Kidney epithelial cell (primary cell): ENCODE measurements at regions not wholly inside any gene's neighbourhood (a gene's known extent, or its start where the extent isn't known, plus 50 kb on each side); places are given as distances from the start of the nearest gene placed in this dataset.

Source experiments
- DNase-seq: peaks from one replicate; pipeline ENCODE4 v3.0.0-alpha.2; 2010; ENCODE audit warnings: low read depth
- H3K27me3 ChIP-seq: 2 replicates; pipeline ENCODE4 v1.6.0; 2011; ENCODE audit warnings: low read length; ENCODE audit not compliant: control insufficient read depth, insufficient read depth
- H3K36me3 ChIP-seq: 2 replicates; pipeline ENCODE4 v1.5.1; 2011; ENCODE audit warnings: low read length; ENCODE audit not compliant: control insufficient read depth, insufficient read depth
- H3K4me3 ChIP-seq: 2 replicates; pipeline ENCODE4 v1.5.1; 2011; ENCODE audit warnings: low read depth, mild to moderate bottlenecking, control low read depth, low read length
- CTCF ChIP-seq: IDR thresholded peaks from 2 replicates; pipeline ENCODE4 v1.5.1; 2011; ENCODE audit warnings: mild to moderate bottlenecking, moderate library complexity, low read length, control low read depth, inconsistent platforms; ENCODE audit not compliant: insufficient read depth, poor library complexity, severe bottlenecking

GRCh38 chr5:156155598-156155997, 171.4 kb upstream of the SGCD start:
- Histone ChIP-seq H3K4me3 (no peak overlapping the region), H3K36me3 (no peaks in the 10 kb centered on the region), H3K27me3 (no peaks in the 10 kb centered on the region)
- DNase-seq = peak; percentile 55
- TF ChIP-seq CTCF = no peak

- DNase-seq = no peak
- no peaks in the 10 kb centered on the region for H3K36me3 ChIP-seq
- no peak for TF ChIP-seq CTCF
- no peak overlapping the region for H3K4me3 ChIP-seq
- H3K27me3 ChIP-seq = no peaks in the 10 kb centered on the region
These were observed 162.7 kb upstream of the SGCD start for GRCh38 chr5:156164306-156164705.

- no peak overlapping the region for H3K4me3 ChIP-seq
- DNase-seq = no peak
- no peaks in the 10 kb centered on the region for H3K36me3 ChIP-seq
- no peaks in the 10 kb centered on the region for H3K27me3 ChIP-seq
- TF ChIP-seq CTCF = no peak
These were observed 157.5 kb upstream of the SGCD start for GRCh38 chr5:156169495-156169894.

DNA sequence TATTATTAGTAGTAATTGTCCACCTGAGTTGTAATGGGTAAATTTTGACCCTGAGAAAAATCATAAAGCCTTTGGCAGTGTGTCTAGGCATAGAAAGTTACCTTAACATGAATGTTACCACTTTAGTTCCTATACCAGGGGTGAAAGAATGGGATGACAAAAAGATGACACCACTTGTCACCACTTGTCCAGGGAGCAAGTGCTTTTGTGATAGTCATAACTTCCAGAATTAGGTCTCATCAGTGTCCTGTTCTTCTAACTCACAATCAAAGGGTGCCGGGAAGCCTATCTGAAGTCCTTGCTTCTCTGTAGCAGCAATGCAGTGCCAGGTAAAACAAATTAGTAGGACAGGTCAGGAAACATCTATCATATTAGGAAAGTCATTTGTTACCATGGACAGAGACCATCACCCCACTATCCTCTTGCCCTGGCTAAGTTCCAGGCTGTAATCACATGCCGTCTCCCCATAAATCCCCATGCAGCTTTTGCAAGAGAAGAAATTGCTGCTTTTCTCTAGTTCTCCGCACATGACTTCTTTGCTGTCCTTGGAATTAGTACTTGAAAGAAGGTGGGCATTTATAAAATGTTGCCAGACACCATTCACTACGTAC, 156.5 kb upstream of the SGCD start:
- Histone ChIP-seq H3K36me3 (no peaks in the 10 kb centered on the region), H3K4me3 (no peak overlapping the region), H3K27me3 (no peaks in the 10 kb centered on the region)
- no peak for DNase-seq
- no peak for TF ChIP-seq CTCF

DNA sequence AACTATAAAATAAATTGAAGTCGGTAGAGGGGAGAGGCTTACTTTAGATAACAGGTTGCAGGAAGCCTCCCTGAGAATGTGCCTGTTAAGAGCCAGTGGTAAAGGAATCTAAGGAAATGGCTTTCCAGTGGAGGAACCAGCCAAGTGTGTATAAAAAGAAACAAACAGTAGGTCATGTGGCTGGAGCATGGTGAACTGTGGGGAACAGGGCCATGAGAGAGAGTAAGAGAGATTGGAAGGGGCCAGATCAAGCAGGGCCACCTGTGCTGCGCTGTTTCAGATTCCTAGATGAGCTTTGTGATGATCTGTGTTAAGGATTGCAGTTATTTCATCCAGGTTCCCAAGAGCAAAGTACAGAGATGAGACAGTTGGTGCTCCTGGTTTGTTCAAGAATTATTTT, 152.7 kb upstream of the SGCD start:
- H3K4me3 ChIP-seq = no peak overlapping the region
- H3K36me3 ChIP-seq = no peaks in the 10 kb centered on the region
- DNase-seq = peak; percentile 12
- TF ChIP-seq CTCF = no peak
- H3K27me3 ChIP-seq = no peaks in the 10 kb centered on the region

DNA sequence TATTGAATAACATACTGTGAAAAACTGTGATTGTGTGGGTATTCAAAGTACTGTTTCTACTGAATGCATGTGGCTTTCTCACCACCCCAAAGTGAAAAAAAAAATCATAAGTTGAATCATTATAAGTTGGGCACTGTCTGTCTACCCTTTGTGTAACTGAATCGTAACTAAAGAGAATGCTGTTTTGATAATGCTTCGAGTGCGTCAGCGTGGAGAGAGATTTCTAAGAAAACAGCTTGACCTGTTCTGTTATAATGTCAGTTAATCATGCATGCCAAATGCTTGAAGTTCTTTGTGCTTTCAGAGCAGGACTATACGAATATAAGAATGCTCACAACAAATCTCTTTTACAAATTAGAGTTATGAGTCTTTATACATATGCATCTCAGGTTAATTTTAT, 148.8 kb upstream of the SGCD start:
- no peaks in the 10 kb centered on the region for H3K36me3 ChIP-seq
- TF ChIP-seq CTCF = no peak
- H3K4me3 ChIP-seq = no peak overlapping the region
- no peaks in the 10 kb centered on the region for H3K27me3 ChIP-seq
- peak; percentile 26 for DNase-seq
